Heart left ventricle (tissue), 16 donors: ENCODE measurements at regions not wholly inside any gene's neighbourhood (a gene's known extent, or its start where the extent isn't known, plus 50 kb on each side); places are given as distances from the start of the nearest gene placed in this dataset.
A peak's percentile ranks its signal among the peaks of the same experiment; 100 is the strongest.

Experiments
- ATAC-seq, 4 donors: fragments of 200-7000 bp; cut with Tn5 transposase; one replicate each; pipeline ENCODE4 v1.9.1; 2020 to 2022; ENCODE audit warnings: moderate library complexity in 4 of 4, mild to moderate bottlenecking in 3 of 4, moderate number of reproducible peaks in 1 of 4
- DNase-seq, 5 donors: peaks; one replicate each; pipeline ENCODE4 v3.0.0-alpha.2; 2020
- H3K27ac ChIP-seq, 12 donors: fragments of 200-600 bp; sonication (generic) in 4 of 12; one replicate each; pipeline versions ENCODE4 v1.5.0 to v1.8.0; 2016 to 2022; ENCODE audit warnings: mild to moderate bottlenecking in 2 of 12
- H3K27me3 ChIP-seq, 9 donors: fragments of 200-600 bp; sonication (generic) in 2 of 9; one replicate each; pipeline versions ENCODE4 v1.5.1 to v1.8.0; 2016 to 2022; ENCODE audit warnings: mild to moderate bottlenecking in 3 of 9
- H3K36me3 ChIP-seq, 9 donors: fragments of 200-600 bp; sonication (generic) in 2 of 9; one replicate each; pipeline versions ENCODE4 v1.5.0 to v1.8.0; 2018 to 2022; ENCODE audit warnings: mild to moderate bottlenecking in 2 of 9
- H3K4me1 ChIP-seq, 12 donors: fragments of 200-600 bp; sonication (generic) in 4 of 12; one replicate each; pipeline versions ENCODE4 v1.5.0 to v1.8.0; 2016 to 2022; ENCODE audit warnings: mild to moderate bottlenecking in 3 of 12
- H3K4me3 ChIP-seq, 12 donors: fragments of 200-600 bp; sonication (generic) in 4 of 12; one replicate each; pipeline versions ENCODE4 v1.5.0 to v1.8.0; 2017 to 2022; ENCODE audit warnings: mild to moderate bottlenecking in 9 of 12, moderate library complexity in 4 of 12
- H3K9me3 ChIP-seq, 12 donors: fragments of 200-600 bp; sonication (generic) in 4 of 12; one replicate each; pipeline versions ENCODE4 v1.5.0 to v1.8.0; 2016 to 2022; ENCODE audit warnings: mild to moderate bottlenecking in 1 of 12
- CTCF ChIP-seq, 12 donors: fragments of 200-600 bp; sonication (generic) in 4 of 12; IDR thresholded peaks; one replicate each; pipeline versions ENCODE4 v1.5.0 to v1.8.0; 2018 to 2022; ENCODE audit warnings: antibody characterized with exemption in 12 of 12, mild to moderate bottlenecking in 5 of 12
- POLR2A ChIP-seq, 2 donors: fragments of 450-650 bp; IDR thresholded peaks; one replicate each; pipeline ENCODE4 v1.6.1; 2017; ENCODE audit warnings: antibody characterized with exemption in 2 of 2, mild to moderate bottlenecking in 2 of 2, moderate library complexity in 2 of 2
- WGBS, 4 donors: extraction: QIAGEN DNeasy Blood & Tissue Kit in 2 of 4; methylation state at CpG; one replicate each; pipeline versions ENCODE4 v1.1.5 to v1.1.7; 2013 to 2018; 5-methylcytosine and 5-hydroxymethylcytosine counted together
- intact Hi-C, 10 donors: fragments of 100-400 bp; cut with DNase I; formaldehyde crosslinking; loops; one replicate each; pipeline versions ENCODE4 v1.11.1 to v1.14.2; 2022
- donor health status: ischemic (EF 13 %, LVEDD 7.1; RV severe dilation, severe dysfunction).
- donor health status: healthy with polysubstance abuse.
- donor health status: DM: no; HTN: yes; CAD: no.
- donor health status: DM: no; HTN: no; CAD: no.
- donor health status: ischemic (EF 25% LVEDD 6.9; RV normal size, moderate dysfunction).
- donor health status: ischemic (EF 25% LVEDD 5.7; RV mildly dilated, moderate dysfunction).
- donor health status: healthy.
- donor health status: DM: yes; HTN: yes; CAD: no.
- donor health status: ischemic (EF 35%, LVEDD 5.7; RV mildly dilated, moderate dysfunction).
- donor health status: nonischemic (EF 11% LVEDD 7.7; RV severe dilation, severe dysfunction).
- donor health status: DM: yes; HTN: yes; CAD: no.
- donor health status: PGD.
- donor health status: ischemic (EF 29% LVEDD 5.4; RV normal size, mild dysfunction).
- donor health status: nonischemic (EF 23%, LVEDD 6.1; RV moderate dilation, normal function).

GRCh38 chr4:3699261-3699660 is 66.9 kb upstream of the ADRA2C start:
- no peaks in the 10 kb centered on the region for H3K4me1 ChIP-seq
- intact Hi-C loops, result no loop called here
- H3K27me3 ChIP-seq, result peaks cover 17 to 72% (median 27%) of the 10 kb centered on the region in 9 donors
- 57 to 72% (median 65%) methylated on average over 6 of the region's 6 CpGs for WGBS, 4 donors
- ATAC-seq (no peak), DNase-seq (no peak)
- H3K9me3 ChIP-seq, result peaks cover 0 to 33% (median 12%) of the 10 kb centered on the region in 12 donors
- no peak overlapping the region for H3K4me3 ChIP-seq
- H3K27ac ChIP-seq, result no peak overlapping the region
- H3K36me3 ChIP-seq, result no peaks in the 10 kb centered on the region
- TF ChIP-seq CTCF (IDR thresholded peaks at IDR 0.05) (no peak), POLR2A (IDR thresholded peaks at IDR 0.05) (no peak)

- Histone ChIP-seq H3K4me3 (no peak overlapping the region), H3K36me3 (no peaks in the 10 kb centered on the region), H3K27ac (no peak overlapping the region), H3K4me1 (no peaks in the 10 kb centered on the region), H3K27me3 (peaks cover 7 to 50% (median 14%) of the 10 kb centered on the region in 9 donors), H3K9me3 (peaks cover 0 to 33% (median 12%) of the 10 kb centered on the region in 12 donors)
- intact Hi-C loops, result no loop called here
- DNase-seq (no peak), ATAC-seq (no peak)
- WGBS, 4 donors, result 90 to 100% (median 95%) methylated on average over 1 of the region's 1 CpG
- no peak for TF ChIP-seq POLR2A (IDR thresholded peaks at IDR 0.05)
- no peak for TF ChIP-seq CTCF (IDR thresholded peaks at IDR 0.05)
Measured at GRCh38 chr4:3697033-3697432, 69.2 kb upstream of the ADRA2C start.

DNA sequence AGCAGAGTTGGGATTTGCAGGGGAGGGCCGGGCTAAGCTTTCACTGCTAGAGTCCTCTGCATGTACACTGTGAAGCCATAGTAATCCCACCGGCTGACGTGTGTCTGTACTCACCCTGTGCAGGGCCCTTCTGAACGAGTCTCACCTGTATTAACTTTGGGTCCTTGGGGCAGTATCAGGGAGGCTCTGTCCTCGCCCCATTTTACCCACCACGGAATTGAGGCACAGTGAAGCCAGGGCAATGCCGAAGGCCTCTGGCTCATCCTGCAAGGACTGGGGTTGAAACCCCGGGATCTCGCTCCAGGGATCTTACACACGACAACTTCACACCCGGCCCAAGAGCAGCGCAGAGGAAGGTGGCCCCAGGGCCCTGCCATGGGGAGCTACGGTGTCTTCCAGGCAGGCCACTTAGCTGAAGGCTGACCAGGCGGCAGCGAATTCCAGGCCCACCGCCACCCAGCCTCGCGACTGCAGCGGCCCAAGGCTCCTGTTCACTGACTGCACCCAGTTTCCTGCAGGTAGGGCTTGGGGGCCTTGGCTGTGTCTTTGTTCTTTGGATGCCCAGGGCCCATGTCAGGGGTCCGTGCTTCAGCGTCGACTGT is 75.5 kb upstream of the ADRA2C start:
- Histone ChIP-seq H3K9me3 (peaks cover 0 to 8% (median 0%) of the 10 kb centered on the region in 12 donors), H3K27me3 (peaks cover 0 to 11% (median 0%) of the 10 kb centered on the region in 9 donors), H3K4me1 (no peaks in the 10 kb centered on the region), H3K4me3 (no peak overlapping the region), H3K27ac (no peak overlapping the region), H3K36me3 (no peaks in the 10 kb centered on the region)
- intact Hi-C loops, result no loop called here
- DNase-seq, result peak in 2 of 5 donors; percentile 11 to 41
- TF ChIP-seq POLR2A (IDR thresholded peaks at IDR 0.05) (no peak), CTCF (IDR thresholded peaks at IDR 0.05) (no peak)
- no peak for ATAC-seq
- WGBS, 4 donors, result 76 to 88% (median 84%) methylated on average over 16 to 22 of the region's 22 CpGs

DNA sequence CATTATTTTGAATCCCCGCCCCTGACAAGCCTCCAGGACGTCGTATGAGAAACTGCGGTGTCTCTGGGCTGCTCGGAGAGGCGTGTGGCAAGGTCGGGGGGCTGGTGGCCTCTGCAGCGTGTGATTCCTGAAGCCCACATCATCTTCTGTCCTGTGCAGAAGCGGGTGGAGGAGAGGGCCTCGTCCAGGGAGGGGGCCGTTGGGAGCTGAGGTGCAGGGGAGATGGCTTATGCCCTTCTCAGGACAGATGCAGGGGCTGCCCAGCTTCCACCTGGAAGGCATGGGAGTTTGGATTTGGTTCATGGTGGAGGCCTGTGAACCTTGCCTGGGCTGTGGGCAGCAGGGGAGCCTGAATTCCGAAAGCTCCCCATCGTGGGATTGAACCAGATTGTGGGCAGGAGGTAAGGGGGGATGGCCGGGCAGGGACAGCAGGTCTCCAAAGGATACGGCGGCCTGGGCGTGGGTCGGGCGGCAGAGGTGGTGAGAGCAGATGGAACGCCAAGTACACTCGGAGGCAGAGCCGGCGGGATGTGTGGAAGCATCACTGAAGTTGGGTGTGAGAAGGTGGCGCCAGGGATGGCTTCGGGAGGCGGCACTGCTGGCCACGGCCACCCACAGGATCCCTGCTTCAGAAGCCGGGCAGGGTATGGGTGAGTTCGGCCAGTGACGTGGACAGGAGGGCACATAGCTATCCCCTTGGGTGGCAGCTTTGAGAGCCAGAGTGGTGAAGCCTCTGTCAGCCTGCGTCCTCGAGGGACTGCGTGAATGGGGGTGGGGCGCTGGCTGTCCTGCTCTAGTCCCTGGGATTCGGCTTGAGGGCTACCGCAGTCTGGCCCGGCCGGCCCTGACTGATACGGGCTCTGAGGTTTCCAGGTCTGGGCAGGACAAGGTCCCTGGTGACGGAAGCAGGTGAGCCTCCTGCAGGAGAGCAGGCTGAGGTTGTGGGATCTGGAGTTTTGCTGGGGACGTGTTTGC is 76.3 kb upstream of the ADRA2C start:
- no peaks in the 10 kb centered on the region for H3K36me3 ChIP-seq
- no peak overlapping the region for H3K27ac ChIP-seq
- TF ChIP-seq POLR2A (IDR thresholded peaks at IDR 0.05), result no peak
- no peak for TF ChIP-seq CTCF (IDR thresholded peaks at IDR 0.05)
- intact Hi-C loops, result no loop called here
- H3K4me3 ChIP-seq, result no peak overlapping the region
- H3K9me3 ChIP-seq, result peaks cover 0 to 6% (median 0%) of the 10 kb centered on the region in 12 donors
- peaks cover 0 to 17% (median 0%) of the 10 kb centered on the region in 9 donors for H3K27me3 ChIP-seq
- ATAC-seq (peak in 1 of 4 donors; percentile 23), DNase-seq (peak in 1 of 5 donors; percentile 51)
- 75 to 88% (median 84%) methylated on average over 36 to 41 of the region's 41 CpGs for WGBS, 4 donors
- no peaks in the 10 kb centered on the region for H3K4me1 ChIP-seq
